ENCODE measurements at regions not wholly inside any gene's neighbourhood (a gene's known extent, or its start where the extent isn't known, plus 50 kb on each side); places are given as distances from the start of the nearest gene placed in this dataset.

DNA sequence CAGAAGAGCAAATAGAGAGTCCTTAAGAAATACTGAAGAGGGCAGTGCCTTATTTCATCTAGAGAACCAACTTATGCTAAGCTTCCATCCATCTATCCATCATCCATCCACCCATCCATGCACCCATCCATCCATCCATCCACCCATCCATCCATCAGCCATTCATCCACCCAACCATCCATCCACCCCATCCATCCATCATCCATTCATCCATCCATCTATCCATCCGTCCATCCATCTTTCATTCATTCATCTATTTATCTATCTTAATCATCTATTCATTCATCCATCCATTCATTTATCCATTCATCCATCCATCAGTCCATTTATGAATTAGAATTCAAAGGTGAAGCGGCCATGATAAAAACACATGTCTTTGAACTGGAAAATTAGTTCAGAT lies 171.5 kb upstream of the FMN2 start:
- Histone ChIP-seq H3K27ac (ENCODE audit: low read depth, low read length) (no peak overlapping the region), H3K4me3 (ENCODE audit: low read depth, low read length) (no peak overlapping the region), H3K9me3 (ENCODE audit: control insufficient read depth, insufficient read depth, low read length) (no peaks in the 10 kb centered on the region)

DNA sequence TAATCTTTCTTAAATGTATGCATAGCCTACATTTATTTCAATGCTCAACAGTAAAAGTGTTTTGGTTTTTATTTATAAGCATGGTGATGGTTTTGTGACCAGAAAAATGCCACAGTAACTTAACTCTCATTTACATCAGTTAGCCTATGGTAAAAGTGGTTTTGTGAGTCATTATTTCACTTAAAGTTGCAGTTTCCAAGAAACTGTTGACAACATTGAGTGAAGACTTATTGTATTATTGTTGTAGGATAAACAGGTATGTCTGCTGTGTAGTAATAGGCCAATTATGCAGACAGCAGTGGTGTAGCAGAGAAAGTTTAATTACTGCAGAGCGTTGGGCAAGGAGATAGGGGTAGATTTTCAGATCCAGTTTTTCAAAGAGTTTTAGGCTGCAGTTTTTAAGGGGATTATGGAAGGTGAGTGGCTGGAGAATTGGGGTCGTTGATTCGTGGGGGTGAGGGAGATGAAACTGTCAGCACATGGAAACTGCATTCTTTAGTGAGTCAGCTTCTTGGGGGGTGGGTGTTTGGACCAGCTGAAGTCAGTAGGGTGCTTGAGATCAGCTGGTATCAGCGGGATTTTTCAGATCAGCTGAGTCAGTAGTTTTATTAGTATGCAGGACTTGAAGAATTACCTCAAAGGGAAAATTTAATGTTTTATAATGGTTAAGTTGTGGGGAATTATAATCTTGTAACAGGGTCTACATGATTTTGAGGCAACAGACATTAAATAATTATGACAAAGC lies 168.7 kb upstream of the FMN2 start:
- 86% methylated on average over 3 of the region's 4 CpGs for whole genome bisulfite sequencing (ENCODE audit: insufficient coverage)
- Histone ChIP-seq H3K27me3 (ENCODE audit: control insufficient read depth, insufficient read depth, low read length) (no peaks in the 10 kb centered on the region), H3K9me3 (ENCODE audit: control insufficient read depth, insufficient read depth, low read length) (no peaks in the 10 kb centered on the region), H3K27ac (ENCODE audit: low read depth, low read length) (no peak overlapping the region), H3K36me3 (ENCODE audit: control insufficient read depth, insufficient read depth, low read length) (no peaks in the 10 kb centered on the region), H3K4me1 (ENCODE audit: control insufficient read depth, insufficient read depth, low read length) (no peaks in the 10 kb centered on the region), H3K4me3 (ENCODE audit: low read depth, low read length) (no peak overlapping the region)
- DNase-seq (ENCODE audit: low read depth in 4 of 6, low spot score in 6 of 6): no peak

More for the DNA sequence above, 171.5 kb upstream of the FMN2 start:
- H3K4me1 ChIP-seq (ENCODE audit: control insufficient read depth, insufficient read depth, low read length): no peaks in the 10 kb centered on the region
- no peaks in the 10 kb centered on the region for H3K27me3 ChIP-seq (ENCODE audit: control insufficient read depth, insufficient read depth, low read length)
- no peaks in the 10 kb centered on the region for H3K36me3 ChIP-seq (ENCODE audit: control insufficient read depth, insufficient read depth, low read length)
- 81% methylated on average over 1 of the region's 2 CpGs for whole genome bisulfite sequencing (ENCODE audit: insufficient coverage)
- no peak for DNase-seq (ENCODE audit: low read depth in 4 of 6, low spot score in 6 of 6)

DNA sequence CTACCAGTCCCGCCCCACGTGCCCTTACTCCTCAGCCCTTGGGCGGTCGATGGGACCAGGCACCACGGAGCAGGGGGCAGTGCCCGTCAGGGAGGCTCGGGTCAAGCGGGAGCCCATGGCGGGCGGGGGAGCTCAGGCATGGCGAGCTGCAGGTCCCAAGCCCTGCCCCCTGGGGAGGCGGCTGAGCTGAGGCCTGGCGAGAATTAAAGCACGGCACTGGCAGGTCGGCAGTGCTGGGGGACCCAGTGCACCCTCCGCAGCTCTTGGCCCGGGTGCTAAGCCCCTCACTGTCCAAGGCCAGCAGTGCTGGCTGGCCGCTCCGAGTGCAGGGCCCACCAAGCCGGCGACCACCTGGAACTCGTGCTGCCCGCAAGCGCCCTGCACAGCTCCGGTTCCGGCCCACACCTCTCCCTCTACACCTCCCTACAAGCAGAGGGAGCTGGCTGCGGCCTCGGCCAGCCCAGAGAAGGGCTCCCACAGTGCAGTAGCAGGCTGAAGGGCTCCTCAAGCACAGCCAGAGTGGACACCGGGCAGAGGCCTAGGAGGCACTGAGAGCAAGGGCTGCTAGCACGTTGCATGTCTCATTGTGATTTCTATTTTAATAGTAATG lies 166.8 kb upstream of the FMN2 start:
- 98% methylated on average over 30 of the region's 30 CpGs for WGBS (ENCODE audit: insufficient coverage)
- DNase-seq (ENCODE audit: low read depth in 4 of 6, low spot score in 6 of 6): no peak

DNA sequence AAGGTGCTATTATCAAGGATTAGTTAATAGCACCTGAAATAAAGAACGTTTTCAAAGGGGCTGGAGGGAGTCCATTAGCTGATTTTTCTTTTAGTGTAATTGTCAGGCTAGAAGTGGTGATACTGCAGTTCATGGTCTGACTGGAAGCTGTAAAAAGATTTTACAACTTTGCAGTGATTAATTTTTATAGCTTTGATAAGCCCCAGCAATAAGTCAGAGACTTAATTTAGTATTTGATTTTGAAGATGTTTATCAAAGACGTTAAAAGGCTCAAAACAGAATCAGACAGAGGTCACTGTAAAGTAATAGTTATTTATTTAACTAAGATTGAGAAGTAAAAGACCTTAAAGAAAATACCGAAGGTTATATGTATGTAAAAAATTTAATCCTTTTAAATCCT lies 165.5 kb upstream of the FMN2 start:
- no peaks in the 10 kb centered on the region for H3K4me1 ChIP-seq (ENCODE audit: control insufficient read depth, insufficient read depth, low read length)
- no peaks in the 10 kb centered on the region for H3K36me3 ChIP-seq (ENCODE audit: control insufficient read depth, insufficient read depth, low read length)
- H3K9me3 ChIP-seq (ENCODE audit: control insufficient read depth, insufficient read depth, low read length): no peaks in the 10 kb centered on the region
- no peak overlapping the region for H3K4me3 ChIP-seq (ENCODE audit: low read depth, low read length)
- 100% methylated on average over 1 of the region's 3 CpGs for WGBS (ENCODE audit: insufficient coverage)
- no peak overlapping the region for H3K27ac ChIP-seq (ENCODE audit: low read depth, low read length)
- no peak for DNase-seq (ENCODE audit: low read depth in 4 of 6, low spot score in 6 of 6)
- H3K27me3 ChIP-seq (ENCODE audit: control insufficient read depth, insufficient read depth, low read length): no peaks in the 10 kb centered on the region

More for the DNA sequence above, 166.8 kb upstream of the FMN2 start:
- Histone ChIP-seq H3K4me3 (ENCODE audit: low read depth, low read length) (no peak overlapping the region), H3K27ac (ENCODE audit: low read depth, low read length) (no peak overlapping the region), H3K36me3 (ENCODE audit: control insufficient read depth, insufficient read depth, low read length) (no peaks in the 10 kb centered on the region), H3K4me1 (ENCODE audit: control insufficient read depth, insufficient read depth, low read length) (no peaks in the 10 kb centered on the region), H3K27me3 (ENCODE audit: control insufficient read depth, insufficient read depth, low read length) (no peaks in the 10 kb centered on the region), H3K9me3 (ENCODE audit: control insufficient read depth, insufficient read depth, low read length) (no peaks in the 10 kb centered on the region)

DNA sequence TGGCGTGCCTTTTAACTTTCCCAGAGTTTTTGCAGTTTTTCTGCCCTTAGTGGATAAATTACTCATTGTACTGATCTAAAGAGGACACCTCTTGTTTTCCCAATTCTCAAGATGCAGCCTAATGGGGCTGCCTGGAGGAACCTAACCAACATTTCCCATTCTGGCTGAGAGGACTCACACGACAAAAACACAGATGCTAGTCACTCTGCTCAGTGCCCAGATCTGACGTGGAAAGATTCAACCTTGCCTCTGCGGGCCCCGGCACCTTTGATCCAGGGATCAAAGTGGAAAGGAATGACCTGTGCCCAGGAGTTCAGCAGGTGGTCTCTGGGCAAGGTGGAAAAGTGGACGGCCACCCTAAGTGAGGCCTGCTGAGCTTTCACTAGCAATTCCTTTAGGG lies 162.4 kb upstream of the FMN2 start:
- WGBS (ENCODE audit: insufficient coverage): 50% methylated on average over 5 of the region's 6 CpGs
- Histone ChIP-seq H3K4me1 (ENCODE audit: control insufficient read depth, insufficient read depth, low read length) (no peaks in the 10 kb centered on the region), H3K4me3 (ENCODE audit: low read depth, low read length) (no peak overlapping the region), H3K27me3 (ENCODE audit: control insufficient read depth, insufficient read depth, low read length) (no peaks in the 10 kb centered on the region), H3K27ac (ENCODE audit: low read depth, low read length) (no peak overlapping the region), H3K9me3 (ENCODE audit: control insufficient read depth, insufficient read depth, low read length) (no peaks in the 10 kb centered on the region), H3K36me3 (ENCODE audit: control insufficient read depth, insufficient read depth, low read length) (no peaks in the 10 kb centered on the region)
- DNase-seq (ENCODE audit: low read depth in 4 of 6, low spot score in 6 of 6): no peak

DNA sequence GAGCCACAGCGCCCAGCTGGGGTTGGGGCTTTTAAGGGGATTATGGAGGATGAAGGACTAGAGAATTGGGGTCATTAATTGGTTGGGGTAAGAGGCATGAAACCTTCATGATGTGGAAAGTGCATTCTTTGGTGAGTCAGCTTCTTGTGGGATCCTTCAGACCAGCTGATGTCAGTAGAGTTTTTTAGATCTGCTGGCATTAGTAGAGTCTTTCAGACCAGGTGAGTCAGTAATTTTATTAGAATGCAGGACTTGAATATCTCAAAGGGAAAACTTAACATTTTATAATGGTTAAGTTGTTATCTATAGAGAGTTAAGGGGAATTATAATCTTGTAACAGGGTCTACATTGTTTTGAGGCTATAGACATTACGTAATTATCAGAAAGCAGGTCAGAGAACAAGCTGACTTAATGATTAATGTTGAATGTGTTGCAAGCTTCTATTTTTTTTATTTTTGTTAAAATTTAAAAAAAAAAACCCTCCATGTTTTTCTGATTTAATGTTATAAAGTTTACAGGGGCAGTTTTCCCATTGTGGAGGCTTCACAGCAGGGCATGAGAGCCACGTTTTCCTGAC lies 160.9 kb upstream of the FMN2 start:
- WGBS (ENCODE audit: insufficient coverage): 100% methylated on average over 1 of the region's 3 CpGs
- no peaks in the 10 kb centered on the region for H3K4me1 ChIP-seq (ENCODE audit: control insufficient read depth, insufficient read depth, low read length)
- no peaks in the 10 kb centered on the region for H3K9me3 ChIP-seq (ENCODE audit: control insufficient read depth, insufficient read depth, low read length)
- no peak overlapping the region for H3K4me3 ChIP-seq (ENCODE audit: low read depth, low read length)
- H3K27ac ChIP-seq (ENCODE audit: low read depth, low read length): no peak overlapping the region
- DNase-seq (ENCODE audit: low read depth in 4 of 6, low spot score in 6 of 6): no peak
- no peaks in the 10 kb centered on the region for H3K27me3 ChIP-seq (ENCODE audit: control insufficient read depth, insufficient read depth, low read length)
- no peaks in the 10 kb centered on the region for H3K36me3 ChIP-seq (ENCODE audit: control insufficient read depth, insufficient read depth, low read length)

DNA sequence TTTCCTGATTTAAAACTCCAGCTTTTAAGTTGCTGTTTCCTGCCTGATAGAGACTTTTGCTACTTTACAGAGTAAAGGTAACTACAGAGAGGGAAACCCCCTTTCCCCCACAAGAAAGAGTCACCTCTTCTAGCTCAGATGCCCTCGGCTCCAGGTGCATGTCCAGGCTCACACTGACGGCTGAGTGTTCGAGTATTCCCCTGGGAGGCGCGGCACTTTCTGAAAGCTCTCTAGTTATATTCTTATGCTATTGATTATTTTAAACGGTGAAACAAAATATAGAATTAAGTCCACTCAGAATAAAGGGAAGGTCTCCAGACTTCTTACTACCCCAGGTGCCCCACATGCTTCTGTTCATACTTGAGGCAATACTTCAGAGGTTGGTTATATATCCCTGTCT lies 160.3 kb upstream of the FMN2 start:
- Histone ChIP-seq H3K4me3 (ENCODE audit: low read depth, low read length) (no peak overlapping the region), H3K4me1 (ENCODE audit: control insufficient read depth, insufficient read depth, low read length) (no peaks in the 10 kb centered on the region), H3K36me3 (ENCODE audit: control insufficient read depth, insufficient read depth, low read length) (no peaks in the 10 kb centered on the region), H3K27me3 (ENCODE audit: control insufficient read depth, insufficient read depth, low read length) (no peaks in the 10 kb centered on the region), H3K27ac (ENCODE audit: low read depth, low read length) (no peak overlapping the region), H3K9me3 (ENCODE audit: control insufficient read depth, insufficient read depth, low read length) (no peaks in the 10 kb centered on the region)
- WGBS (ENCODE audit: insufficient coverage): no CpG with 5 or more reads among the region's 6 CpGs
- DNase-seq (ENCODE audit: low read depth in 4 of 6, low spot score in 6 of 6): no peak

DNA sequence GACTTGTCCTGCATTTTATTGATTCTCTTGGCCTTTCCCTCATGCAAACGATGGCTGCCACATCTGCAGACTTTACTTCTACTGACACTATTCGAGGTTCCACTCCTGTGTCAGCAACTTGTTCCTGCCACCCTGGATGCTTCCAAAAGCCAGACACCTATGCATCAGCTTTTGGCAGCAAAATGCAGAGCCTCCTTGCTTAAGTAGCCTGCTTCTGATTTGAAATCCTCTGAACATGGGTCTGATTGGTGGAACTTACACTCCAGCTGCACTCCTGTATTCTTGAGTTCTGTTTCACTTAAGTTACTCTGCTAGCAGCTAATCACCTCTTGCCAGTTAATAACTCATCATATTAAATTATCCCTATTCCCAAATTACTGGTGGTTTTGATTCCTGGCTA lies 152.1 kb upstream of the FMN2 start:
- no peaks in the 10 kb centered on the region for H3K4me1 ChIP-seq (ENCODE audit: control insufficient read depth, insufficient read depth, low read length)
- 60% methylated on average over 2 of the region's 2 CpGs for WGBS (ENCODE audit: insufficient coverage)
- no peaks in the 10 kb centered on the region for H3K9me3 ChIP-seq (ENCODE audit: control insufficient read depth, insufficient read depth, low read length)
- no peak overlapping the region for H3K4me3 ChIP-seq (ENCODE audit: low read depth, low read length)
- H3K27me3 ChIP-seq (ENCODE audit: control insufficient read depth, insufficient read depth, low read length): no peaks in the 10 kb centered on the region
- DNase-seq (ENCODE audit: low read depth in 4 of 6, low spot score in 6 of 6): no peak
- H3K36me3 ChIP-seq (ENCODE audit: control insufficient read depth, insufficient read depth, low read length): no peaks in the 10 kb centered on the region
- no peak overlapping the region for H3K27ac ChIP-seq (ENCODE audit: low read depth, low read length)

DNA sequence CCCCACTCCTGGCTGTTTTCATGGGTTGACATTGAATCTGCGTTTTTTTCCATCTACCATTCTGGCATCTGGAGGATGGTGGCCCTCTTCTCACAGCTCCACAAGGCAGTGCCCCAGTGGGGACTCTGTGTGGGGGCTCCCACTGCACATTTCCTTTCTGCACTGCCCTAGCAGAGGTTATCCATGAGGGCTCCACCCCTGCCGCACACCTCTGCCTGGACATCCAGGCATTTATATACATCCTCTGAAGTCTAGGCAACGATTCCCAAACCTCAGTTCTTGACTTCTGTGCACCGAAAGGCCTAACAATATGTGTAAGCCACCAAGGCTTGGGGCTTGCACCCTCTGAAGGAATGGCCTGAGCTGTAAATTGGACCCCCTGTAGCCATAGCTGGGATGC lies 147.9 kb upstream of the FMN2 start:
- Histone ChIP-seq H3K27ac (ENCODE audit: low read depth, low read length) (no peak overlapping the region), H3K27me3 (ENCODE audit: control insufficient read depth, insufficient read depth, low read length) (no peaks in the 10 kb centered on the region), H3K36me3 (ENCODE audit: control insufficient read depth, insufficient read depth, low read length) (no peaks in the 10 kb centered on the region), H3K9me3 (ENCODE audit: control insufficient read depth, insufficient read depth, low read length) (peaks cover 1% of the 10 kb centered on the region), H3K4me1 (ENCODE audit: control insufficient read depth, insufficient read depth, low read length) (no peaks in the 10 kb centered on the region), H3K4me3 (ENCODE audit: low read depth, low read length) (no peak overlapping the region)
- no peak for DNase-seq (ENCODE audit: low read depth in 4 of 6, low spot score in 6 of 6)
- WGBS (ENCODE audit: insufficient coverage): 94% methylated on average over 4 of the region's 4 CpGs

DNA sequence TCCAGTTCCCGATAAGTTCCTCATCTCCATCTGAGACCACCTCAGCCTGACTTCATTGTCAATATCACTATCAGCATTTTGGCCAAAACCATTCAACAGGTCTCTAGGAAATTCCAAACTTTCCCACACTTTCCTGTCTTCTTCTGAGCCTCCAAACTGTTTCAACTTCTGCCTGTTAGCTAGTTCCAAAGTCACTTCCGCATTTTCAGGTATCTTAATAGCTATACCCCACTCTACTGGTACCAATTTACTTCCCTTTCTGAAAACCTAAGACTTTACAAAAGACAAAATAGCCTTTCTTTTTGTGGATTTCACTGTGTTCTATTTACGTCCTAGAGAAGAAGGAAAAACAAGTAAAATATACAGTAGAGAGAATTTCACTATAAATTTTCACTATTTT lies 147.0 kb upstream of the FMN2 start:
- DNase-seq (ENCODE audit: low read depth in 4 of 6, low spot score in 6 of 6): no peak
- 78% methylated on average over 2 of the region's 3 CpGs for WGBS (ENCODE audit: insufficient coverage)
- no peak overlapping the region for H3K4me3 ChIP-seq (ENCODE audit: low read depth, low read length)

More for the DNA sequence above, 147.0 kb upstream of the FMN2 start:
- H3K27me3 ChIP-seq (ENCODE audit: control insufficient read depth, insufficient read depth, low read length): no peaks in the 10 kb centered on the region
- peaks cover 1% of the 10 kb centered on the region for H3K9me3 ChIP-seq (ENCODE audit: control insufficient read depth, insufficient read depth, low read length)
- no peaks in the 10 kb centered on the region for H3K36me3 ChIP-seq (ENCODE audit: control insufficient read depth, insufficient read depth, low read length)
- H3K4me1 ChIP-seq (ENCODE audit: control insufficient read depth, insufficient read depth, low read length): no peaks in the 10 kb centered on the region
- no peak overlapping the region for H3K27ac ChIP-seq (ENCODE audit: low read depth, low read length)
